ENCODE measurements at regions not wholly inside any gene's neighbourhood (a gene's known extent, or its start where the extent isn't known, plus 50 kb on each side); places are given as distances from the start of the nearest gene placed in this dataset.

- Histone ChIP-seq H3K4me1 (ENCODE audit: insufficient read depth) (no peaks in the 10 kb centered on the region), H3K4me3 (ENCODE audit: low read depth, low read length) (no peak overlapping the region), H3K27ac (ENCODE audit: low read depth) (no peak overlapping the region), H3K36me3 (ENCODE audit: insufficient read depth) (no peaks in the 10 kb centered on the region)
- 80% methylated on average over 8 of the region's 8 CpGs for WGBS
- no peak for DNase-seq (ENCODE audit: extremely low spot score)
These were observed 139.0 kb upstream of the LUZP2 start for GRCh38 chr11:24357620-24358410.

GRCh38 chr11:24372491-24372890 is 124.4 kb upstream of the LUZP2 start:
- H3K36me3 ChIP-seq (ENCODE audit: insufficient read depth) = no peaks in the 10 kb centered on the region
- H3K27ac ChIP-seq (ENCODE audit: low read depth) = no peak overlapping the region
- DNase-seq (ENCODE audit: extremely low spot score) = no peak
- WGBS = 45% methylated on average over 1 of the region's 1 CpG
- H3K4me3 ChIP-seq (ENCODE audit: low read depth, low read length) = no peak overlapping the region
- no peaks in the 10 kb centered on the region for H3K4me1 ChIP-seq (ENCODE audit: insufficient read depth)

- no peak for DNase-seq (ENCODE audit: extremely low spot score)
- 83% methylated on average over 1 of the region's 1 CpG for WGBS
- Histone ChIP-seq H3K36me3 (ENCODE audit: insufficient read depth) (no peaks in the 10 kb centered on the region), H3K4me3 (ENCODE audit: low read depth, low read length) (no peak overlapping the region), H3K4me1 (ENCODE audit: insufficient read depth) (no peaks in the 10 kb centered on the region), H3K27ac (ENCODE audit: low read depth) (no peak overlapping the region)
These were observed 123.3 kb upstream of the LUZP2 start for GRCh38 chr11:24373516-24373915.

- 72% methylated on average over 1 of the region's 1 CpG for WGBS
- Histone ChIP-seq H3K36me3 (ENCODE audit: insufficient read depth) (no peaks in the 10 kb centered on the region), H3K4me3 (ENCODE audit: low read depth, low read length) (no peak overlapping the region), H3K4me1 (ENCODE audit: insufficient read depth) (no peaks in the 10 kb centered on the region), H3K27ac (ENCODE audit: low read depth) (no peak overlapping the region)
- DNase-seq (ENCODE audit: extremely low spot score) = no peak
These were observed 121.5 kb upstream of the LUZP2 start for GRCh38 chr11:24375351-24375750.

GRCh38 chr11:24375931-24376330 is 120.9 kb upstream of the LUZP2 start:
- 40% methylated on average over 3 of the region's 3 CpGs for WGBS
- Histone ChIP-seq H3K27ac (ENCODE audit: low read depth) (no peak overlapping the region), H3K4me3 (ENCODE audit: low read depth, low read length) (no peak overlapping the region), H3K36me3 (ENCODE audit: insufficient read depth) (no peaks in the 10 kb centered on the region), H3K4me1 (ENCODE audit: insufficient read depth) (no peaks in the 10 kb centered on the region)
- no peak for DNase-seq (ENCODE audit: extremely low spot score)

GRCh38 chr11:24383137-24383536 is 113.7 kb upstream of the LUZP2 start:
- no peak overlapping the region for H3K4me3 ChIP-seq (ENCODE audit: low read depth, low read length)
- 91% methylated on average over 2 of the region's 2 CpGs for WGBS
- no peaks in the 10 kb centered on the region for H3K4me1 ChIP-seq (ENCODE audit: insufficient read depth)
- no peak overlapping the region for H3K27ac ChIP-seq (ENCODE audit: low read depth)
- no peak for DNase-seq (ENCODE audit: extremely low spot score)
- H3K36me3 ChIP-seq (ENCODE audit: insufficient read depth) = no peaks in the 10 kb centered on the region

GRCh38 chr11:24384240-24384639 is 112.6 kb upstream of the LUZP2 start:
- WGBS = 58% methylated on average over 3 of the region's 3 CpGs
- Histone ChIP-seq H3K4me3 (ENCODE audit: low read depth, low read length) (no peak overlapping the region), H3K36me3 (ENCODE audit: insufficient read depth) (no peaks in the 10 kb centered on the region), H3K27ac (ENCODE audit: low read depth) (no peak overlapping the region), H3K4me1 (ENCODE audit: insufficient read depth) (no peaks in the 10 kb centered on the region)
- no peak for DNase-seq (ENCODE audit: extremely low spot score)

- Histone ChIP-seq H3K4me1 (ENCODE audit: insufficient read depth) (no peaks in the 10 kb centered on the region), H3K27ac (ENCODE audit: low read depth) (no peak overlapping the region), H3K36me3 (ENCODE audit: insufficient read depth) (no peaks in the 10 kb centered on the region), H3K4me3 (ENCODE audit: low read depth, low read length) (no peak overlapping the region)
- 69% methylated on average over 6 of the region's 6 CpGs for WGBS
- no peak for DNase-seq (ENCODE audit: extremely low spot score)
These were observed 110.1 kb upstream of the LUZP2 start for GRCh38 chr11:24386546-24387397.

- WGBS = 89% methylated on average over 5 of the region's 5 CpGs
- no peak for DNase-seq (ENCODE audit: extremely low spot score)
- no peak overlapping the region for H3K27ac ChIP-seq (ENCODE audit: low read depth)
- no peaks in the 10 kb centered on the region for H3K36me3 ChIP-seq (ENCODE audit: insufficient read depth)
- no peaks in the 10 kb centered on the region for H3K4me1 ChIP-seq (ENCODE audit: insufficient read depth)
- H3K4me3 ChIP-seq (ENCODE audit: low read depth, low read length) = no peak overlapping the region
These were observed 107.3 kb upstream of the LUZP2 start for GRCh38 chr11:24389575-24389974.

- H3K36me3 ChIP-seq (ENCODE audit: insufficient read depth) = no peaks in the 10 kb centered on the region
- WGBS = 54% methylated on average over 5 of the region's 5 CpGs
- H3K4me1 ChIP-seq (ENCODE audit: insufficient read depth) = no peaks in the 10 kb centered on the region
- no peak overlapping the region for H3K27ac ChIP-seq (ENCODE audit: low read depth)
- H3K4me3 ChIP-seq (ENCODE audit: low read depth, low read length) = no peak overlapping the region
- DNase-seq (ENCODE audit: extremely low spot score) = no peak
These were observed 106.8 kb upstream of the LUZP2 start for GRCh38 chr11:24390016-24390415.

- no peak for DNase-seq (ENCODE audit: extremely low spot score)
These were observed 106.1 kb upstream of the LUZP2 start for GRCh38 chr11:24390762-24391161.

GRCh38 chr11:24391167-24391566 is 105.7 kb upstream of the LUZP2 start:
- H3K27ac ChIP-seq (ENCODE audit: low read depth) = no peak overlapping the region
- no peak for DNase-seq (ENCODE audit: extremely low spot score)
- 77% methylated on average over 3 of the region's 3 CpGs for WGBS

More at GRCh38 chr11:24390762-24391161, 106.1 kb upstream of the LUZP2 start:
- no peaks in the 10 kb centered on the region for H3K4me1 ChIP-seq (ENCODE audit: insufficient read depth)
- no peaks in the 10 kb centered on the region for H3K36me3 ChIP-seq (ENCODE audit: insufficient read depth)
- no peak overlapping the region for H3K4me3 ChIP-seq (ENCODE audit: low read depth, low read length)
- H3K27ac ChIP-seq (ENCODE audit: low read depth) = no peak overlapping the region
- 91% methylated on average over 1 of the region's 1 CpG for WGBS

GRCh38 chr11:24400059-24400665 is 96.7 kb upstream of the LUZP2 start:
- no peak overlapping the region for H3K4me3 ChIP-seq (ENCODE audit: low read depth, low read length)
- no peaks in the 10 kb centered on the region for H3K4me1 ChIP-seq (ENCODE audit: insufficient read depth)
- 85% methylated on average over 10 of the region's 10 CpGs for WGBS
- no peak for DNase-seq (ENCODE audit: extremely low spot score)
- no peak overlapping the region for H3K27ac ChIP-seq (ENCODE audit: low read depth)
- no peaks in the 10 kb centered on the region for H3K36me3 ChIP-seq (ENCODE audit: insufficient read depth)

More at GRCh38 chr11:24391167-24391566, 105.7 kb upstream of the LUZP2 start:
- Histone ChIP-seq H3K4me3 (ENCODE audit: low read depth, low read length) (no peak overlapping the region), H3K36me3 (ENCODE audit: insufficient read depth) (no peaks in the 10 kb centered on the region), H3K4me1 (ENCODE audit: insufficient read depth) (no peaks in the 10 kb centered on the region)

GRCh38 chr11:24406389-24406788 is 90.5 kb upstream of the LUZP2 start:
- WGBS = 85% methylated on average over 6 of the region's 6 CpGs
- no peak for DNase-seq (ENCODE audit: extremely low spot score)
- H3K4me3 ChIP-seq (ENCODE audit: low read depth, low read length) = no peak overlapping the region
- H3K36me3 ChIP-seq (ENCODE audit: insufficient read depth) = no peaks in the 10 kb centered on the region
- H3K27ac ChIP-seq (ENCODE audit: low read depth) = no peak overlapping the region
- H3K4me1 ChIP-seq (ENCODE audit: insufficient read depth) = no peaks in the 10 kb centered on the region
